GM18907 (cell line): ENCODE measurements at regions not wholly inside any gene's neighbourhood (a gene's known extent, or its start where the extent isn't known, plus 50 kb on each side); places are given as distances from the start of the nearest gene placed in this dataset.

ENCODE experiments used
- ATAC-seq: cut with Tn5 transposase; IDR thresholded peaks from one replicate; pipeline ENCODE4 v1.9.1; 2021; ENCODE audit warnings: mild to moderate bottlenecking, moderate library complexity; ENCODE audit not compliant: unreplicated experiment

- no peak for ATAC-seq
These were observed 103.2 kb upstream of the IQSEC1 start for GRCh38 chr3:13176445-13176844.

GRCh38 chr3:13174803-13175135 lies 101.5 kb upstream of the IQSEC1 start:
- no peak for ATAC-seq

DNA sequence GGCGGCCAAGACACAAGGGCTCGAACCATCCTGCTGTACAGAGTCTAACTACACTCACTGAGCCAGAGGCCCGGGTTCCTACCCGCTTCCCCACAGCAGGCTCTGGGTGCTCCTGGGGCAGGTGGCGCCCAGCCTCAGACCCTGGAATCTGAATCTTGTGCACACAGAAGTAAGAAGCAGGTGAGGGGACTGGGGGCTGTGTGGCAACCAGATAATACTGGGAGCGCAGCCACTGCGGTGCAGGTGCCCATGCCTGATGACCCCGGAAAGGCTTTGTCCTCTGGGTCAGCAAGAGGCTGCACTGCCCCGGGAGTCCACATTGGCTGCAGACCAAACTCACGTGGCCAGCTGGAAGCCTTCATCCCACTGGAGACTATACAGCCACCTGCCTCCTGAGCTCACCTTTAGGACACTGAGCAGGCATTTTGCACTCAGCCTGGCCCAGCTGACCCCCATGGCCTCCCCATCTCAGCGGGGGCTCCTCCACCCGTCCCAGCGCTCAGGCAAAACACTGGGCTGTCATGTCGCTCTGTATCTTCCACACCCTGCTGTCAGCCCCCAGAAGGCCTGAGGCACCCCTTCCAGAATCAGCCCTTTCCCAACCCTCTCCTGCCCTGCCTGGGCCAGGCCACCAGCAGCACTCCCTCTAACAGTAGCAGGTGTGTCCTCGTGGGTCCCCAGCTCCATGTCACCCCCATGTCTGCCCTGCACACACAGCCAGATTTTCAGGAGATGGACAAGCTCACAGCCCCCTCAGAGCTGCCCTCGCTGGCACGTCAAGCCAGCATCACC lies 101.0 kb upstream of the IQSEC1 start:
- no peak for ATAC-seq

GRCh38 chr3:13173186-13173585 lies 100.0 kb upstream of the IQSEC1 start:
- ATAC-seq, result no peak

DNA sequence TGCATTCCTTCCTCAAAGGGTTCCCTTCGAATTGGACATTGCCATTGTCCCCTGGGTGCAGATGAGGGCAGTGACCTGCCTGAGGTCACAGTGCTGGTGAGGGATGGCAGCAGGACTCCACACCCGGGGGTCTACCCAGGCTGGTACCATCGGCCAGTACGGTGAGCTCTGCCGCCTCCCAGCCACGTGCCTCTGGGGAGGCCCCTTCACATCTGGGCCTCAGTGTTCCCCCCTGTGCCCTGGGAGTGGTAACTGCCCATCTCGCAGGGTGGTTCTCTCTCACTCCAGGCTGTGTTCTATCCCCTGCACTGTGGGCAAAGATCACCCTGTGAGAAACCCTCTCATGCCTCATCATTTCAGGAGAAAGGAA lies 99.4 kb upstream of the IQSEC1 start:
- ATAC-seq, result no peak

DNA sequence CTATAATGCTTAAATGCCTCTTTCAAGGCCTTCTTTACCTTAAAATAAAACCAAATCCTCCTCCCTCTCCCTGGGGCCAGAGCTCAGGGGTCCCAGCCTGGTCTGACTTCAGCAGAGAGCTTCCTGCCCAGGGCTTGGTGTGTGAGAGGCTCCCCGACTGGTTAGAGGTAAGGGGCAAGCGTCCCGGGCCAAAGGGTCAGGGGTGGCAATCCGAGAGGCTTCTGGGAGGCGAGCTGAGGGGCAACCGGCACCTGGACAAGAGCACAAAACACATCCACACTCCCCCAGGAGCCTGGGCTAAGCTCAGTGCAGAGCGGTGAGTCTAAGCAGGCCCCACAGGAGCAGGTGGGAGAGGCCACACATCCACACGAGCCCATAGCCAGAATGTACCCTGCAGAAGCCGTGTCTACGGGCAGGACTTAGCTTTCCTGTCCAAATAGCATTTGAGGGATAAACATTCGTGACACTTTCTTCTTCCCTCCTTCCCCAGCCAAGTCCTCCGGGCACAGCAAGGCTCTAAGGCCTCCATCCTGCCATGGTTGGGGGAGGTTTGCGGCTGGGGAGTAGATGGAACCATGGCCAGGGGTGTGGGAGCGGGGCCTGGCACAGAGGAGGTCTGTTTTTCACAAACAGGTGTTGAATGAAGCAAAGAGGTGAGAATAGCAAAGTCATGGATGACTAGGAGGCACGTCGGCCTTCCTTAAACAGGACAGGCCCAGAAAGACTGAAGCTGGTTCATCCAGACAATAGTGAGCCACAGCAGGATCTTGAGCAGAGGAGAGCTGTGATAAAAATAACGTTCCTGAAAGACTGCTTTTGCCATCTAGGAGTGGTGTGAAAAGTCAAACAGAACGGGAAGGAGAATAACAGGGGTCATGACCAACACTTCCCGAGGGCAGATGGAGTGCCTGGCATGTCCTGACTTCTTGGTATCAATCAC lies 98.7 kb upstream of the IQSEC1 start:
- ATAC-seq, result no peak

DNA sequence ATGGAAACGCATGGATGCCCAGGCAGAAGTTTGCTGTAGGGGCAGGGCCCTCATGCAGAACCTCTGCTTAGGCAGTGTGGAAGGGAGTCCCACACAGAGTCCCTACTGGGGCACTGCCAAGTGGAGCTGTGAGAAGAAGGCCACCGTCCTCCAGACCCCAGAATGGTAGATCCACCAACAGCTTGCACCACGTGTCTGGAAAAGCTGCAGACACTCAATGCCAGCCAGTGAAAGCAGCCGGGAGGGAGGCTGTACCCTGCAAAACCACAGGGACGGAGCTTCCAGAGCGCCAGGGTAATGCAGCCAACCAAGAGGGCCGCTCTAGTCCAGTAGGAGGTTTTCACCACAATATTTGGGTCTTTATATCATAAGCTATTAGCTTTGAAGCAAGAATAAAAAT lies 97.1 kb upstream of the IQSEC1 start:
- ATAC-seq, result no peak

DNA sequence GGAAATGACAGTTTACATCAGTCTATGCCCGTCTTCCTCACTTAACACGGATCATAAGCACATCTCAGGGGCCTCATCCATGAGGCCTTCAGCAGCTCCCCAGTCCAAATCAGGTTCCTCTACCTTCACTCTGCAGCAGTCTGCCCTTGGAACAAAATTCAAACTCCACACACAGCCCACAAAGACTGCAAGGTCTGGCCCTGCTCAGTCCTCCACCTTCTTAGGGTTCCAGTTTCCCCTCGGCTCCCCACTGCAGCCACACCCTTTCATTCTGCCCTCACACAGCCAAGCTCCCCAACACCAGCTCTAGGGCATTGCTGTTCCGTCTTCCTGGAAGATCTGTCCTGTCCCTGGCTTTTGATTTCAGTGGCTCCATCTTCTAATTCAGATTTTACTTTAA lies 95.2 kb upstream of the IQSEC1 start:
- ATAC-seq, result no peak

DNA sequence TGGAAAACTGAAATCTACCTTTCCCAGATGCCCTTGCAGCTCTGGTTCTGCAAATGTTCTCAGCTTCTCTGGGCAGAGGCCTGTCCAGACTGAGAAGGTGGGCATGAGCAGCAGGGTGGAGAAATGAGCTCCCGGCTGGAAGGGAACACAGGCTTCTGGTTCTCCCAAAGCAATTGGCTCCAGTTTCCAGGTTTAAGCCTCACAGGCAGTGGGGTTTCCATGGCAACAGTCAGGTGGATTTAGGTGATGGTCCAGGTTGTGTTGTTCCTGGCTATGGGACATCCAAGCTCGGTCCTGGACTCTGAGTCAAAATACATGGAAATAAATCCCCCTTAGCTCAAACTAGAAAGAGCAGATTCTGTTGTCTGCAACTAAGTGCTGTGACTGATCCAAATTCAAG lies 94.6 kb upstream of the IQSEC1 start:
- no peak for ATAC-seq

DNA sequence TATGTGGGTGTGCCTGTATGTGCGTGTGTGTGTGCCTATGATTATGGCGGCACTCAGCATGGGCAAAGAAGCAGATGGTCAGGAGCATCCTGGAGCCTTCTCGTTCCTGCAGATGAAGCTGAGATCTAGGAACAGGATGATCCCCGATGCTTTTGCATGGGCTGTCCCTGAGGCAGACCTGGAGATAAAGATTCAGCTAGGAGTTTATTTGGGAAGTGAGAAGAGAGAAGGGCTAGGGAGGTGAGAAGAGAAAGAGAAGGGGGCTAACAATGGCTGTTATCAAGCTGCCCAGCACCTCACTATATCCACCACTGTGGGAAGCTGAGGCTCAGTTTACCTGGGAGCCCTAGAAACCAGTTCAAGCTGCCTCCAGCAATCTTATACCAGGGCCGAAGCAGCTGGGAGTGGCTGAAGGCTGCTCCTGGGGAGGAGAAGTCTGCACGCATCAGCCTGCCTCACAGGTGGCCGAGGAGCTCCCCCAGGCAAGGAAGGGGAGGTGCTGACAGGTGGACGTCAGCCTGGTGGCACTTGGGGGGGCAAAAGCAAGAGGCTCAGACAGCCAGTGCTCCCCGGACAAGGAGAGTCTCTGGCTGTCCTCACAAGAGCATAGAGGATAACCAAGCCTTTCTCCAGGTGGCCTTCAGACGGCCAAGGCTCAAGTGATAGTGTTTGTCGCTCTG lies 94.0 kb upstream of the IQSEC1 start:
- ATAC-seq, result no peak

DNA sequence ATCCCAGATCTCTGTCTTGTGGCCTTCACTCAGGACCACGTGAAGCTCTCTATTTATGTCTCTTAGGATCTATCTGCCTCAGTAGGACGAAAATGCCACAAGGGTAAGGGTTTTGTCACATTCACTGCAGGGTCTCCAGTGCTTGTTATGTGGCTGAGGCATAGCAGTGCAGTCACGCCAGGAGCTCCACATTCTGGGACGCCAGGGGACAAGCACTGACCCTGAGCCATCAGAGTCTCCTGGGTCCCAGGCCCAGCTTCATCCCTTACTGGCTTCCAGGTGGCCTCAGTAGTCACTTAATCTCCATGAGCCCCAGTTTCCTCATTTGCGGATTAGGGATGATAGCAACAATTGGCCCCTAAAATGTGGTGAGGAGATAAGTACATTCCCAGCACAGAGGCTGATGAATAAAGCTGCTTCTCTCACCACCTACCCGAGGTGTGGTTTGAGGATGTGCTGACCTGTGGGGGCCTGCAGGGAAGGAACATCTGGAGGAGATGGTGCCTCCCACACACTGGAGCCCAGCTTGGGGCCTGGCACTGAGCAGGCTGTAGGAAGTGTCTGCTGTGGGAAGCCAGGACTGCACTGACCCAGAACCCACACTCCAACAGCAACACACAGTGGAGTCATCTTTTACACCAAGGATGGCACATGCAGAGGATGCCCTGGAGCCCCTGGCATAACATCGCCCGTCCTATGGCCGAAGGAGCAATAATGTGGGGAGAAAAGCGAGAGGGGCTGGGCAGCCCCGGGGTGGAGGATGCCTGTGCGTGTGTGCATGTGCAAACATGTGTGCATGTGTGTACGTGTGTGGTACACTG lies 93.2 kb upstream of the IQSEC1 start:
- ATAC-seq, result no peak

DNA sequence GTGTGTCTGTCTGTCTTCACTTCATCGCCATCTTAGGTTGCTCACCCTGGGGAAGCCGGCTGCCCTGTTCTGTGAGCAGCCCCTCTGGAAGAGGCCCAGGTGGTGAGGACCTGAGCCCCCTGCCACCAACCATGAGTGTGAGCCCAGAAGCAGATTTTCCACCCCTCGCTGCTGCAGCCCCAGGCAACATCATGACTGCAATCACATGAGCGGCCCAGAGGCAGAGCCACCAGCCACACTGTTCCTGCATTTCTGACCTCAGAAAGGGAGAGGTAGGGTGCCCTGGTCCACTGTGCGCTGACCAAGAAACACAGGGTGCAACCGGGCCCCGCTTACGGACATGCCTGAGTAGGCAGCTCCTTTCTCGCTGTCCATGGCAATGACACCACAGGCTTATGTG lies 92.3 kb upstream of the IQSEC1 start:
- ATAC-seq, result no peak

DNA sequence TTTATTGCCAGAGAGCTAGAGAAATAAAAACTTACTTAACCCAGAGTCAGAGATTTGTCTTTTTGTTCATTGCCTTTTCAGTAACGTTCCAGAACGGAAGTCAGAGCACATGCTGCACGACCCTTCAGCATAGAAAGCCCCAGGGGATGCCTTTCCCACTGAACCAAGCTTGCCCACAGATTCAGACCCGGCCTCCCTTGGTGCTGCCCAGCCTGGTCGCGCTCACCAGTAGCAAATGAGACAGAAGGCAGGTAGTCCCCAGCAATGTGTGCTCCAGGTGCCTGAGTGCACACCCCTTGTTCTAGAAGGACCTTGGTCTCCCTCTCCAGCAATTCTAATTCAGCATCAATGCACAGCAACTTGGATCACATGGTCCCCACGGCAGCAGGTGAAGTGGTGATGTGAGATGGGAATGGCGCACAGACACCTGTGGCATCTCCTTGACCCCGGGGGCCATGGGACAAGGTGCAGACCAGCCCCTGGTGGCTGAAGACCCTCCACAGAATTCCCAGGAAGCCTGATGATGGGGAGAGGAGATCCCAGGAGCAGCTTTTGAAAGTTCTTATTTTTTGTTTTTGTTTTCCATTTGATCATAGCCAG lies 91.8 kb upstream of the IQSEC1 start:
- ATAC-seq, result no peak

GRCh38 chr3:13163848-13164382 lies 90.7 kb upstream of the IQSEC1 start:
- no peak for ATAC-seq

- no peak for ATAC-seq
These were observed 89.5 kb upstream of the IQSEC1 start for GRCh38 chr3:13162549-13163320.

GRCh38 chr3:13161771-13162535 lies 88.7 kb upstream of the IQSEC1 start:
- ATAC-seq, result no peak

DNA sequence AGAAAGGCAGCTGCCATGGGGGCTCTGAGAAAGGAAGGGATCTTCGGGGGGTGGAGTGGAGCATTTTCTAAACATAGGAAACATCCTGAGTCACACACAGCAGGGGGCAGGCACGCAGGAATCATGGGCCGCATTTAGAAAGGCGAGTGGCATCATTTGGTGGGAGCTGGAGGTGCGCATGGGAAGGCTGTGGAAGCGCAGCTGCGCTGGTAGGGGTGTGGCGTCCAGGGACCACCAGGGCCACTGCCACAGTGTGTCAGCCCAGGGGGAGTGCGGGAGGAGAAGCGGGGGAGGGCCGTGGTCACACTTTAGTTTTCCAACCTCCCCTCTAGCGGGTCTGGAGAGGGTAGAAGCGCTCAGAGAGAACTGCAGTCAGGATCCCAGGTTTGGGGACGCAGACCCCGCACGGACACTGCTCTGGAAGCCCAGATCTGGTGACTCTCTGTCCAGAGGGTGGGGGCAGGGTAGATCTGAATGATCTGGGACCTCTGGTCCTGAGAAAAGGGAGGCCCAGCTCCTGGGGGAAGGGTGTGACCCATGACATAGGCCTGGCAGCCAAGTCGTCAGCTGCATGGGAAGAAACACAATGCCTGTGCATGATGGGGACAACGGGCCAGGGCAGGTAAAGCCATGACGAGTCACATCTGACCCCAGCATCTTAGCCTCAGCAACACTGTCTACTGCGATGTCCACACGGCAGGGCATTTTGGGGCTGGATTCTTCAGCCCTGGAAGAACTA lies 88.0 kb upstream of the IQSEC1 start:
- ATAC-seq, result no peak

DNA sequence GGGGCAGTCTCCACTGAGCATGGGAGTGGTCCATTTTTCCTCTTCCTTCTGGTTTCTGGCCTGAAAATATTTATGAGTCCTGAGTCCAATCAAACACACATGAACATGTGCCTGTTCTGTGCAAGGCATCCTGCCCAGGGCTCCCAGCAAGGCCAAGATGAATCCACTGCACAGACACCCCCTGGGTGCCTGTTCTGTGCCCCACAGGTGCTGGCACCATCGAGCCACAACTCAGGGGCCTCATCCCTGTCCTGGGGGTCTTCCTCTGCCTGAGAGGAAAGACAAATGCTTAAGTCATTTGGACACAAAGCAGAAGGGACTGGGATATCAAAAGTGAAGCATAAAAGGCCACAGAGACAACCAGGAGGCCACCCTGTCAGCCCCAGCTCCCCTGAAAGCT lies 87.4 kb upstream of the IQSEC1 start:
- ATAC-seq, result no peak
